GM21786 (cell line): ENCODE measurements at regions not wholly inside any gene's neighbourhood (a gene's known extent, or its start where the extent isn't known, plus 50 kb on each side); places are given as distances from the start of the nearest gene placed in this dataset.
"Not testable (repeated sequence)": the region's sequence is repeated elsewhere in the genome, so short reads cannot be mapped to it uniquely, and the experiment has no call there.

Experiments used
- ATAC-seq: cut with Tn5 transposase; IDR thresholded peaks from one replicate; pipeline ENCODE4 v1.9.1; 2021; ENCODE audit not compliant: unreplicated experiment

GRCh38 chr14:53748691-53749090, 207.9 kb downstream of the BMP4 start:
- ATAC-seq, result no peak

- ATAC-seq, result no peak
Observed at GRCh38 chr14:53744857-53745256, 211.8 kb downstream of the BMP4 start.

GRCh38 chr14:53743371-53743770, 213.3 kb downstream of the BMP4 start:
- ATAC-seq, result no peak

GRCh38 chr14:53742233-53742620, 214.4 kb downstream of the BMP4 start:
- ATAC-seq, result no peak

- ATAC-seq, result no peak
Observed at GRCh38 chr14:53741479-53742232, 215.0 kb downstream of the BMP4 start.

GRCh38 chr14:53740570-53740969, 216.1 kb downstream of the BMP4 start:
- no peak for ATAC-seq

- no peak for ATAC-seq
Observed at GRCh38 chr14:53735916-53736315, 220.7 kb downstream of the BMP4 start.

GRCh38 chr14:53723221-53723620, 233.4 kb downstream of the BMP4 start:
- no peak for ATAC-seq

GRCh38 chr14:53719536-53719935, 237.1 kb downstream of the BMP4 start:
- ATAC-seq, result no peak

- no peak for ATAC-seq
Observed at GRCh38 chr14:53716578-53716977, 240.0 kb downstream of the BMP4 start.

- no peak for ATAC-seq
Observed at GRCh38 chr14:53715193-53715721, 241.4 kb downstream of the BMP4 start.

GRCh38 chr14:53714495-53715192, 242.0 kb downstream of the BMP4 start:
- ATAC-seq, result no peak

GRCh38 chr14:53712901-53713300, 243.7 kb downstream of the BMP4 start:
- ATAC-seq, result not testable (repeated sequence)

- ATAC-seq, result no peak
Observed at GRCh38 chr14:53711205-53711604, 245.4 kb downstream of the BMP4 start.

- no peak for ATAC-seq
Observed at GRCh38 chr14:53710615-53711014, 246.0 kb downstream of the BMP4 start.

- no peak for ATAC-seq
Observed at GRCh38 chr14:53709381-53709780, 247.2 kb downstream of the BMP4 start.

GRCh38 chr14:53703457-53703856, 253.2 kb downstream of the BMP4 start:
- ATAC-seq, result no peak

- peak; percentile 69 for ATAC-seq
Observed at GRCh38 chr14:53701108-53701875, 255.3 kb downstream of the BMP4 start.

- ATAC-seq, result no peak
Observed at GRCh38 chr14:53696217-53696965, 260.2 kb downstream of the BMP4 start.

- no peak for ATAC-seq
Observed at GRCh38 chr14:53695692-53696214, 260.9 kb downstream of the BMP4 start.

- ATAC-seq, result no peak
Observed at GRCh38 chr14:53692885-53693284, 263.7 kb downstream of the BMP4 start.
